Renal cortex interstitium (tissue), 11 donors: ENCODE measurements at regions not wholly inside any gene's neighbourhood (a gene's known extent, or its start where the extent isn't known, plus 50 kb on each side); places are given as distances from the start of the nearest gene placed in this dataset.
"Not testable (repeated sequence)": the region's sequence is repeated elsewhere in the genome, so short reads cannot be mapped to it uniquely, and the experiment has no call there.

Experiments used
- DNase-seq, 11 donors: peaks; one replicate each; pipeline ENCODE4 v3.0.0-alpha.2; 2013; ENCODE audit warnings: low read depth in 9 of 11, low spot score in 4 of 11; ENCODE audit errors: extremely low read depth in 1 of 11

- no peak for DNase-seq
Observed at GRCh38 chr6:170221052-170221752, 69.7 kb downstream of the DLL1 start.

GRCh38 chr6:170213637-170214018 is 77.2 kb downstream of the DLL1 start:
- DNase-seq = not testable (repeated sequence)

- no peak for DNase-seq
Observed at GRCh38 chr6:170212956-170213636, 77.8 kb downstream of the DLL1 start.

- no peak for DNase-seq
Observed at GRCh38 chr6:170212051-170212756, 78.7 kb downstream of the DLL1 start.

- DNase-seq = no peak
Observed at GRCh38 chr6:170211404-170212025, 79.4 kb downstream of the DLL1 start.

GRCh38 chr6:170210651-170211403 is 80.1 kb downstream of the DLL1 start:
- no peak for DNase-seq

- DNase-seq = no peak
Observed at GRCh38 chr6:170210026-170210390, 80.9 kb downstream of the DLL1 start.

- no peak for DNase-seq
Observed at GRCh38 chr6:170209354-170210025, 81.4 kb downstream of the DLL1 start.

GRCh38 chr6:170208651-170209353 is 82.1 kb downstream of the DLL1 start:
- no peak for DNase-seq

GRCh38 chr6:170208182-170208601 is 82.7 kb downstream of the DLL1 start:
- no peak for DNase-seq

- DNase-seq = no peak
Observed at GRCh38 chr6:170207586-170208181, 83.2 kb downstream of the DLL1 start.

GRCh38 chr6:170206851-170207431 is 83.9 kb downstream of the DLL1 start:
- DNase-seq = no peak

- DNase-seq = no peak
Observed at GRCh38 chr6:170206317-170206621, 84.6 kb downstream of the DLL1 start.

GRCh38 chr6:170205534-170206316 is 85.2 kb downstream of the DLL1 start:
- DNase-seq = no peak

GRCh38 chr6:170205126-170205525 is 85.8 kb downstream of the DLL1 start:
- DNase-seq = no peak

- DNase-seq = no peak
Observed at GRCh38 chr6:170203212-170203611, 87.7 kb downstream of the DLL1 start.
